ENCODE measurements at regions not wholly inside any gene's neighbourhood (a gene's known extent, or its start where the extent isn't known, plus 50 kb on each side); places are given as distances from the start of the nearest gene placed in this dataset.
"Not testable (repeated sequence)": the region's sequence is repeated elsewhere in the genome, so short reads cannot be mapped to it uniquely, and the experiment has no call there.

GRCh38 chr11:127804747-127805400, 782.5 kb downstream of the ETS1 start:
- no peak for DNase-seq

- DNase-seq: no peak
Measured at GRCh38 chr11:127803755-127804154, 783.6 kb downstream of the ETS1 start.

GRCh38 chr11:127800989-127801688, 786.2 kb downstream of the ETS1 start:
- DNase-seq: no peak

- DNase-seq: no peak
Measured at GRCh38 chr11:127795326-127795725, 792.0 kb downstream of the ETS1 start.

- DNase-seq: no peak
Measured at GRCh38 chr11:127791844-127792243, 791.3 kb upstream of the KIRREL3 start.

GRCh38 chr11:127790592-127790991, 790.0 kb upstream of the KIRREL3 start:
- no peak for DNase-seq

- DNase-seq: no peak
Measured at GRCh38 chr11:127789927-127790326, 789.4 kb upstream of the KIRREL3 start.

GRCh38 chr11:127772938-127773337, 772.4 kb upstream of the KIRREL3 start:
- not testable (repeated sequence) for DNase-seq

- DNase-seq: not testable (repeated sequence)
Measured at GRCh38 chr11:127768931-127769330, 768.4 kb upstream of the KIRREL3 start.

GRCh38 chr11:127766734-127767133, 766.2 kb upstream of the KIRREL3 start:
- DNase-seq: no peak

GRCh38 chr11:127738771-127739286, 738.3 kb upstream of the KIRREL3 start:
- no peak for DNase-seq

GRCh38 chr11:127737499-127737898, 736.9 kb upstream of the KIRREL3 start:
- DNase-seq: no peak

GRCh38 chr11:127733552-127733951, 733.0 kb upstream of the KIRREL3 start:
- DNase-seq: no peak

GRCh38 chr11:127726367-127726766, 725.8 kb upstream of the KIRREL3 start:
- DNase-seq: no peak

GRCh38 chr11:127723714-127724113, 723.1 kb upstream of the KIRREL3 start:
- DNase-seq: no peak

GRCh38 chr11:127713226-127713625, 712.7 kb upstream of the KIRREL3 start:
- no peak for DNase-seq

- DNase-seq: no peak
Measured at GRCh38 chr11:127711748-127712147, 711.2 kb upstream of the KIRREL3 start.

GRCh38 chr11:127710831-127711230, 710.3 kb upstream of the KIRREL3 start:
- DNase-seq: no peak

GRCh38 chr11:127709960-127710359, 709.4 kb upstream of the KIRREL3 start:
- DNase-seq: no peak

- DNase-seq: no peak
Measured at GRCh38 chr11:127693686-127694085, 693.1 kb upstream of the KIRREL3 start.

- DNase-seq: no peak
Measured at GRCh38 chr11:127683321-127683720, 682.8 kb upstream of the KIRREL3 start.

- DNase-seq: no peak
Measured at GRCh38 chr11:127679816-127680545, 679.4 kb upstream of the KIRREL3 start.

GRCh38 chr11:127678631-127679030, 678.1 kb upstream of the KIRREL3 start:
- no peak for DNase-seq

Measured in MV-4-11 (cell line).